Endothelial cell of umbilical vein (primary cell): ENCODE measurements at regions not wholly inside any gene's neighbourhood (a gene's known extent, or its start where the extent isn't known, plus 50 kb on each side); places are given as distances from the start of the nearest gene placed in this dataset.

ENCODE experiments used
- CTCF ChIP-seq, 2 donors: IDR thresholded peaks; 1 replicate in 1 of 2; 2 replicates in 1 of 2; pipeline ENCODE4 v1.5.1; 2011; ENCODE audit warnings: low read length in 2 of 2, mild to moderate bottlenecking in 2 of 2, moderate library complexity in 2 of 2, control low read depth in 1 of 2, inconsistent platforms in 1 of 2, low read depth in 1 of 2; ENCODE audit not compliant: insufficient read depth in 1 of 2; ENCODE audit errors: extremely low read depth in 1 of 2
- GATA2 ChIP-seq: IDR thresholded peaks from 2 replicates; pipeline ENCODE4 v1.7.0; 2011; ENCODE audit warnings: low read depth, mild to moderate bottlenecking, moderate library complexity, mixed read lengths, low read length; ENCODE audit not compliant: insufficient read length, insufficient read depth

- no peak for TF ChIP-seq GATA2
- TF ChIP-seq CTCF (IDR thresholded peaks at IDR 0.05; ENCODE audit: extremely low read depth in 1 of 2, insufficient read depth in 1 of 2, low read depth in 1 of 2, low read length in 2 of 2): no peak
Observed at GRCh38 chr20:19947611-19948264, 69.4 kb upstream of the NAA20 start.
